ENCODE measurements at regions not wholly inside any gene's neighbourhood (a gene's known extent, or its start where the extent isn't known, plus 50 kb on each side); places are given as distances from the start of the nearest gene placed in this dataset.
A peak's percentile ranks its signal among the peaks of the same experiment; 100 is the strongest.

- H3K27ac ChIP-seq = no peak overlapping the region
- H3K4me3 ChIP-seq = no peak overlapping the region
- no peaks in the 10 kb centered on the region for H3K4me1 ChIP-seq
- no peaks in the 10 kb centered on the region for H3K9me3 ChIP-seq
- H3K27me3 ChIP-seq = peaks cover 0 to 4% (median 0%) of the 10 kb centered on the region in 4 donors
- 68 to 76% methylated on average over 10 of the region's 10 CpGs for WGBS, 2 donors
- no peak for TF ChIP-seq CTCF (IDR thresholded peaks at IDR 0.05)
- TF ChIP-seq EP300 (IDR thresholded peaks at IDR 0.05) = no peak
- DNase-seq (no peak), ATAC-seq (ENCODE audit: low FRiP score in 2 of 2) (no peak)
- H3K36me3 ChIP-seq = no peaks in the 10 kb centered on the region
Measured at GRCh38 chr22:45103756-45104155, 60.0 kb upstream of the NUP50 start.

DNA sequence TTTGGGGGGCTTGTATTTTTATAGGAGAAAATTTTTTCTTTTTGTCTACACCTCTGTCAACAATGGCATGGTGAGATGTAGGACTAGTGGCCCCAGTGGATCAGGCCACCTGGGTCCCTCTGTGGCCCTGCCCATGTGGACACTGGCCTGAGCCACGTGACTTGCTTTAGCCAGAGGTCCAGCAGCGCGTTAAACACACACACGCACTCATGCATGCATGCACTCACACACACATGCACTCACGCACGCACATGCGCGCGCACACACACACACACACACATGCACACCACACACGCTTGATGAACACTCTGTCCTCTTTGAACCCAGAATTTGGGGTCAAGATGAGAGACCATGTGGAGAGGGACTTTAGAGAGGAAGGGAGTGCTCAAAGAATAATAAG is 59.4 kb upstream of the NUP50 start:
- Histone ChIP-seq H3K4me3 (no peak overlapping the region), H3K9me3 (no peaks in the 10 kb centered on the region), H3K4me1 (no peaks in the 10 kb centered on the region), H3K27ac (no peak overlapping the region), H3K27me3 (peaks cover 0 to 4% (median 0%) of the 10 kb centered on the region in 4 donors), H3K36me3 (no peaks in the 10 kb centered on the region)
- TF ChIP-seq POLR2AphosphoS5 (IDR thresholded peaks at IDR 0.05) = no peak
- TF ChIP-seq POLR2A (IDR thresholded peaks at IDR 0.05) = no peak
- TF ChIP-seq EP300 (IDR thresholded peaks at IDR 0.05) = no peak
- peak in 1 of 2 donors; percentile 65 for DNase-seq
- WGBS, 2 donors = 93 to 96% methylated on average over 10 of the region's 10 CpGs
- ATAC-seq (ENCODE audit: low FRiP score in 2 of 2) = no peak

GRCh38 chr22:45105281-45105702 is 58.4 kb upstream of the NUP50 start:
- no peaks in the 10 kb centered on the region for H3K36me3 ChIP-seq
- 40 to 47% methylated on average over 10 of the region's 10 CpGs for WGBS, 2 donors
- ATAC-seq (ENCODE audit: low FRiP score in 2 of 2) (peak in 1 of 2 donors; percentile 38), DNase-seq (no peak)
- H3K4me1 ChIP-seq = no peaks in the 10 kb centered on the region
- H3K27ac ChIP-seq = no peak overlapping the region
- no peaks in the 10 kb centered on the region for H3K9me3 ChIP-seq
- TF ChIP-seq CTCF (IDR thresholded peaks at IDR 0.05) = no peak
- no peak for TF ChIP-seq POLR2AphosphoS5 (IDR thresholded peaks at IDR 0.05)
- no peak for TF ChIP-seq EP300 (IDR thresholded peaks at IDR 0.05)
- TF ChIP-seq POLR2A (IDR thresholded peaks at IDR 0.05) = no peak
- H3K4me3 ChIP-seq = no peak overlapping the region
- H3K27me3 ChIP-seq = peaks cover 0 to 4% (median 0%) of the 10 kb centered on the region in 4 donors

- DNase-seq = no peak
- no peaks in the 10 kb centered on the region for H3K27me3 ChIP-seq
- ATAC-seq (ENCODE audit: low FRiP score in 2 of 2) = no peak
- H3K4me1 ChIP-seq = no peaks in the 10 kb centered on the region
- no peak overlapping the region for H3K4me3 ChIP-seq
- TF ChIP-seq POLR2A (IDR thresholded peaks at IDR 0.05) (no peak), EP300 (IDR thresholded peaks at IDR 0.05) (no peak)
- no peaks in the 10 kb centered on the region for H3K9me3 ChIP-seq
- 93% methylated on average over 6 of the region's 6 CpGs for WGBS, 2 donors
- no peak overlapping the region for H3K27ac ChIP-seq
- no peaks in the 10 kb centered on the region for H3K36me3 ChIP-seq
Measured at GRCh38 chr22:45107671-45108070, 56.1 kb upstream of the NUP50 start.

- Histone ChIP-seq H3K4me3 (no peak overlapping the region), H3K27ac (no peak overlapping the region), H3K4me1 (no peaks in the 10 kb centered on the region), H3K27me3 (no peaks in the 10 kb centered on the region), H3K36me3 (no peaks in the 10 kb centered on the region), H3K9me3 (no peaks in the 10 kb centered on the region)
- DNase-seq (no peak), ATAC-seq (ENCODE audit: low FRiP score in 2 of 2) (no peak)
- TF ChIP-seq EP300 (IDR thresholded peaks at IDR 0.05) (no peak), POLR2AphosphoS5 (IDR thresholded peaks at IDR 0.05) (no peak), POLR2A (IDR thresholded peaks at IDR 0.05) (no peak), CTCF (IDR thresholded peaks at IDR 0.05) (no peak)
- 79 to 82% methylated on average over 5 of the region's 5 CpGs for WGBS, 2 donors
Measured at GRCh38 chr22:45112136-45112879, 51.4 kb upstream of the NUP50 start.

Measured in upper lobe of left lung (tissue), 6 donors.